ENCODE measurements at regions not wholly inside any gene's neighbourhood (a gene's known extent, or its start where the extent isn't known, plus 50 kb on each side); places are given as distances from the start of the nearest gene placed in this dataset.
A peak's percentile ranks its signal among the peaks of the same experiment; 100 is the strongest.

DNA sequence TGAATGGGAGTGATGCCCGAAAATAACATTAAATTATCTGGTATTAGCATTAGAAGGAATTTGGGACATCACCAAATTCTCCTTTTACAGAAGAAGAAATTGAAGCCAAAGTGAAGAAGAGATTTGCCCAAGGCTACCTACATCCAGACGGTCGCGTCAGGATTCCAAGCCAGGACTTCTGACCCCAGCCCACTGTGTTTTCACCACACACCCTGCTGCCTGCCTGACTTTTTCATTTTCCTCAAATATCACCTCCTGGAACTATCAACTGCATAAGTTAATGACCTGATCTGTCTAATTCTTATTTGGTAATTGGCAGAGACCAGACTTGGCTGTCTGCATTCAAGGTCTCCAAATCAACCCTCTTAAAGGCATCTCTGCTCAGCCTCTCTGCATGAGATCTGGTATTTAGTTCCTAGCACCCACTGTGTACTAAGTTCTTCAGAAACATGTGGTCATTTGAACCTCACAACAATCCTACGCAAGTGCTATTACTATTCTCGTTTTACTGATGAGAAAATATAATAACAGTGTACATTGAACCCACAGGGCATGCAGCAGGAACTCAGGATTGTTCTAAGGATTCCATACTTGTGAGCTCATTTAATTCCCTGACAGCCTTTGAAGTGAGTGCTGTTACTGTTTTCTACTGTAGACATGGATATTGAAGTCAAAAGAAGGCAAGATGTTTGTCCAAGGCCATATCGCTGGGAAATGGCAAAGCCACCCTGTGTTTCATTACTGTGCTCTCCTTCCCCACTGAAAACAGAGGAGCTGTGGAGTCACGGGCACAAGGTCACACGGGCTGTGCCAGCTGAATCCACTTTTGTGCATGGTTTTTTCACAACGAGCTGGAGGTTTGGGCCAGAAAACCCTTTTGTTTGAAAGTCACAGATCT, 195.2 kb upstream of the C1QTNF7 start:
- DNase-seq: no peak

- no peak for DNase-seq
These were observed 194.6 kb upstream of the C1QTNF7 start for GRCh38 chr4:15233264-15233597.

DNA sequence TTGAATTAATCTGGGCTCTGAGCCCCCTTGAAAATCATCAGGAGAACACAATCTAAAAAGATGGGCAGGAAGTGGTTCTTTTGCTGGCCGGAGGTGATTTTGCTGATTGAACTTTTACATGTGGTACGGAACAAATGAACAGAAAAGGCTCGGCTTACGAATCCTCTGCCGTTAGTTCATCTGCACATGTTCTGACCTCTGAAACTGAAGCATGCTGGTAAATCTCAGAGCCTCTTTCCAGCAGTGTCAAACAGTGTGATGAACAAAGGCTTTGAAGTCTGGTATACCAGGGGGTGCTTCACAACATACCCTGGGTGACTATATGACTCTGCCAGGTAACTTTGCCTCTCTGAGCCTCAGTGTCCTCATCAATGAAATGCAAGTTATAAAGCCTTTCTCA, 194.2 kb upstream of the C1QTNF7 start:
- DNase-seq: no peak

GRCh38 chr4:15234116-15234855, 193.5 kb upstream of the C1QTNF7 start:
- DNase-seq: no peak

DNA sequence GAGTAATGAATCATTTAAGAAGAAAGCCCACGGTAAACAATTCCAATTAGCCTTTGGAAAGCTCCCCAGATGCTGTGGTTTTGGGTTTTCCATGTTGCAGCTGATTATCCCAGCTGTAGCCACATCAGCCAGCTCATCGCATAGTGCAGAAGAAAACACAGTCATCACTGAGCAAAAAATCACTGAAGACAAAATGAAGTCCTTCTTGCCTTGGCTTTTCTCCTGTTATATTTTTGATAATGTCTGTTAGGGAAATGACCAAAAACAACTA, 193.0 kb upstream of the C1QTNF7 start:
- no peak for DNase-seq

GRCh38 chr4:15235135-15235534, 192.7 kb upstream of the C1QTNF7 start:
- no peak for DNase-seq

DNA sequence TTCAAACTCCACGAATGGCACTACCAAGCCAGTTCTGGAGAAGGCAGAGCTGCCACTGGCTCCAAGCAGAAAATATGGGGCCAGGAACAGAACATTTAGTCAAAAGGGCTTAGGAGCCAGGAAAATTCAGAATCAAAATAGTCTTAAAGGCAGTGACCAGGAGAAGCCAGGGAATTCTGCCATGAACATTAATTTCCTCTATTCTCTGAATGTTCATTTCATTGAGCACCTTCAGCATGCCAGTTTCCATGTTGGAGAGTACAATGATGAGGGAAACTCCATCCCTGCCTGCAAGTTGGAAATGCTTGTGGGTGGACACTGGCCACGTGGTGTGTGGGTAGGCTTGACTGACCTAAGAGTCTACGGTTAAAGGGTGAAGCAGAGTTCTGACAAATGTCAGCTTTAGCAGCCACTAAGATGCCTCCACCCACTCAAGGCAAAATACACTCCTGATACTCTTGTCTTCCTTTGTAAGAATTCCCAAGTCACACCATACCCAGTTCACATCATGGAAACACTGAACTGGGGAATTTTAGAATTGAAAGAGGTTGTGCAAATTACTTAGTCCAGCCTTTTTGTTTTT, 190.1 kb upstream of the C1QTNF7 start:
- DNase-seq: no peak

- peak in 1 of 2 experiments; percentile 37 for DNase-seq
These were observed 189.1 kb upstream of the C1QTNF7 start for GRCh38 chr4:15238720-15239119.

- no peak for DNase-seq
These were observed 188.0 kb upstream of the C1QTNF7 start for GRCh38 chr4:15239866-15240265.

GRCh38 chr4:15240764-15241163, 187.1 kb upstream of the C1QTNF7 start:
- no peak for DNase-seq

DNA sequence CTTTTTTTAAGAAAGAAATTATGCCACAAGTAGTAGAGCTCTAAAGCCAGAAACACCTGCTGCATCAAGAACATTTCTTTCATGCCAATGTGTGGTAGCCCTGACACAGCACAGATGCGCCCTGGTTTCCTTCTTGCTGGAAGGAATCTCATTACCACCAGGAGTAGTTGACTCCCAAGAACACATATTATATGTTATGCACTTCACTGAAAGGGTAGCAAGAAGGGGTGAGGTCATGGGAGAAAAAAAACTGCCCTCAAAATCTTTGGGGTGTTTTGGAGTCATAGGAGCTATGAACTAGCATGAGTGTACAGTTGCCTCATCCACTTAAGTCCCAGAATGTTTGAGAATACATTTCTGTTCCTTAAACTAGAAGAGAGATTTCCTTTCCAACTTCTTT, 185.8 kb upstream of the C1QTNF7 start:
- no peak for DNase-seq

- DNase-seq: no peak
These were observed 183.5 kb upstream of the C1QTNF7 start for GRCh38 chr4:15244354-15244753.

GRCh38 chr4:15245006-15245530, 182.8 kb upstream of the C1QTNF7 start:
- DNase-seq: no peak

DNA sequence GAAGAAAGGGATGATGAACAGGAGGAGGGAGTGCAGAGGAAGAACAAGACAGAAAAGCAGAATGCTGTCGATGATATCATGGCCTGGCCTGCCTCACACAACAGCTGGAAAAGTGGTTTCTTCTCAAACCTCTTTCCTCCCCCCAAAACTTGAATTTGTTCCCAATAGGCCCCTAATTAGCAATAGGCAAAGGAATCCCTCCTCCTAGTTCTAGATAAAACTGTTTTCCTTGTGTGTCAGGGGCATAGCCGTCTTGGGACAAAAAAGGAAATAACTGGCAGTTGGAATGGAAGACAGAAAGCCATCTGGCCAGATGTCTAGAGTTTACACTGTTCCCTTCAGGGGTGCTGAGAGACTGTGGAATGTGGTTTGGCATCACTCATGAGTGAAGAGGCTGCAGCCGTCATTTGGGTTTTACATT, 177.8 kb upstream of the C1QTNF7 start:
- no peak for DNase-seq

DNA sequence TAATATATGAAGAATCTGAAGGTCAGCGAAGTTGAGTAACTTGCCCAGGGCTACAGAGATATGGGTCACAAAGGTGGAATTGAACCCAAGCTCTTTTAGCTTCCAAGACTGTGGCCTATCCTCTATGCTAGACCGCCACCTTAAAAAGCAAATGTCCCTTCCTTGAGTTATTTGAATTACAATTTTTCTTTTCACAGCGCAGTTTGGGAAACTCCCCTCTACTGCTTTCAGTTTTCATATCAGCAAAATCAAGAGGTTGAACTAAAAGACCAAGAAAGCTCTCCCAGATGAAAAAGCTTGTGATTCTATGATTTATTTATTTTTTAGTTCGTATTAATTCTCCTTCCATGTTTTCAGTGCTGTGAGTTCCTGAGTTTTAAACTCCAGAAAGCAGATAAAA, 174.5 kb upstream of the C1QTNF7 start:
- no peak for DNase-seq

DNA sequence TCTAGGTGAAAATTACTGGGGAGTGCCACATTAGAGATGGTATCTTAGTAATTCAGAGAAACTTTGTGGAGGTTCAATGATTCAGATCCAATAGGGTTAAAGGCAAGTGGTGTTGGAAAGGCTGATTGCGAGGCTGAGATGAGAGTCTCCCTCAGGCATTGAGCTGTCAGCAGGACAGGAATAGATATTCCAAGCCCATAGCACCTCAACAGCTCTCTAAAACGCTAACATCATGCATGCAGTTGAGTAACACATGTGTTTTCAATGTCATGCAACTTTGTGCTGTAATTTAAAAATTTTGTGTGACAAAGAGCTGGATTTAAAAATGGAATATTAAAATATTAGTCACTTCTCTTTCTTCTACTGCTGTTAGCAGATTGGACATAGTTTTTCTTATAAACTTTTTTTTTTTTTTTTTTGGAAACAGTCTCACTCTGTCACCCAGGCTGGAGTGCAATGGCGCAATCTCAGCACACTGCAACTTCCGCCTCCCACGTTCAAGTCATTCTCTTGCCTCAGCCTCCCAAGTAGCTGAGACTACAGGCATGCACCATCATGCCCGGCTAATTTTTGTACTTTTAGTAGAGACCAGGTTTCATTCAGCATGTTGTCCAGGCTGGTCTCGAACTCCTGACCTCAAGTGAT, 173.5 kb upstream of the C1QTNF7 start:
- DNase-seq: no peak

GRCh38 chr4:15255537-15255936, 172.3 kb upstream of the C1QTNF7 start:
- DNase-seq: no peak

DNA sequence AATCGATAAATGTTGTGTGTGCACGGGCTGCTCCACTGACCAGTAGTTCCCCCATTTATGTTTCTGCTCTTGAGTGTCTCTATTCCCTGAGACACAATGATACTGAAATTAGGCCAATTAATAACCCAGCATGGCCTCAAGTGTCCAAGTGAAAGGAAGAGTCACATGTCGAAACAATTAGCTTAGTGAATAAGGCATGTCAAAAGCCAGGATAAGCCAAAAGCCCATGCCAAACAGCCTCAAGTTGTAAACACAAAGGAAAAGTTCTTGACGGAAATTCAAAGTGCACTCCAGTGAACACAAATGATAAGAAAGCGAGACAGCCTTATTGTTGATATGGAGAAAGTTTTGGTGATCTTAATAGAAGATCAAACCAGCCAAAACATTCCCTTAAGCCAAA, 167.1 kb upstream of the C1QTNF7 start:
- DNase-seq: no peak

DNA sequence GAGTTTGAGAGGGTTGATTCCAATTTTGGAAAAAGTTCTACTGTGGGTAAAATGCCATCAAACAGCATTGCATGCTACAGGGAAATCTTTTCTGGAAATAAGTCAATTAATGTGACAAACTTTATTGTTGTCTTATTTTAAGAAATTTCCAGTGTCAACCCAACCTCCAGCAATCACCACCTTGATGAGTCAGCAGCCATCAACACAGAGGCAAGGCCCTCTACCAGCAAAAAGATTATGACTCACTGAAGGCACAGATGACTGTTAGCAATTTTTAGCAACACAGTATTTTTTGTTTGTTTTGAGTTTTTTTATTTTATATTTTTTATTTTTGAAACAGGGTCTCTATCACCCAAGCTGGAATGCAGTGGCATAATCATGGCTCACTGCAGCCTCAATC, 165.4 kb upstream of the C1QTNF7 start:
- DNase-seq: no peak

- DNase-seq: no peak
These were observed 157.6 kb upstream of the C1QTNF7 start for GRCh38 chr4:15270201-15270600.

DNA sequence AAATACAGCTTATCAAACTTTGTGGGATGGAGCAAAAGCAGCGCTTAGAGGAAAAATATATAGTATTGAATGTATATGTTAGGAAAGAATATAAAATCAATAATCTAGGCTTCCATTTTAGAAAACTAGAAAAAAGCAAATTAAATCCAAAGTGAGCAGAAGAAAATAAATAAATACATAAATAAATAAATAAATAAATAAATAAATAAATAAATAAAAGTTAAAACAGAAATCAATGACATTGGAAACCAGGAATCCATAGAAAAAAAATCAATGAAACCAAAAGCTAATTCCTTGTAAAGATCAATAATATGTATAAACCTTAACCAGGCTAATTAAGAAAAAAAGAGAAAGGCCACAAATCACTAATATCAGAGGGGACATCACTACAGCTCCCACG, 141.8 kb upstream of the C1QTNF7 start:
- DNase-seq: no peak

DNA sequence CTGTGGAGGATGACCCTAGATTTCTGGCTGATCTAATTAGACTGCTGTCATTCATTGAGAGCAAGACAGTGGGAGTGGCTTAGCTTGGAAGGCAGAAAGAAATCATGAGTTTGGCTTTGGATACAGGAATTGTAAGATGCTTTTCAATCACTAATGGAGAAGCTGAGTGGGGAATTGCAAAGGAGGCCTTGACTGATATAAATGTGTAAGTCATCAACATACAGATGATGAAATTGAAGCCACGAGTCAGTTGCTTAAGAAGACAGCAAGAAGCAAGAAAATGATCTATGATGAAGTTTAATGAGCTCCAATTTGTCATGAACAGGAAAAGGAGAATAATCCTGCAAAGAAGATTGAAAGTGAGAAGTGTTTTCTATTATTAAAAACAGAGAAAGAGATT, 136.7 kb upstream of the C1QTNF7 start:
- DNase-seq: no peak

DNA sequence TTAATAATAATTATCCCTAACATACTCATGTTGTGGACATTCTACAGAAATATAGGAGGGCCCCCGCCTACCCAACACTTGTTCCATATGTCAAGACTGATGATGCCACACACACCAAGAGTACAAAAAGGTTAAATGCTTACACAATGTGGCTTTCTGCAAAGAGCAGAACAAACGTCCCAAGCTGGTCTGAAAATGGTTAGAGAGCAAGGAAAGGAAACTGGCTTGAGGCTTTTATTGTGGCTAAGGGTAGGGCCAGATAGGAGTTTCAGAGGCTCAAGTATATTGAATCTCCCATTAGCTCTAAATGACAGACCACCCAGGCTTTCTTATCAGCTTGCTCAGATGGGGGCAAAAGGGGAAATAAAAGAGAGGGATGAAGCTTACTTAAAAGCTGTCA, 134.1 kb upstream of the C1QTNF7 start:
- no peak for DNase-seq

- no peak for DNase-seq
These were observed 133.6 kb upstream of the C1QTNF7 start for GRCh38 chr4:15294202-15294601.
